ENCODE measurements at regions not wholly inside any gene's neighbourhood (a gene's known extent, or its start where the extent isn't known, plus 50 kb on each side); places are given as distances from the start of the nearest gene placed in this dataset.

- TF ChIP-seq CTCF (optimal IDR thresholded peaks at IDR 0.05 in 1 of 3, IDR thresholded peaks at IDR 0.05 in 1 of 3, conservative IDR thresholded peaks at IDR 0.05 in 1 of 3; ENCODE audit: extremely low read depth in 1 of 3, insufficient read depth in 2 of 3, low read length in 3 of 3) (no peak), EZH2 (IDR thresholded peaks at IDR 0.05; ENCODE audit: low read length) (no peak)
These were observed 1108.1 kb upstream of the CHAC2 start for GRCh38 chr2:52659546-52659945.
